GM18511 (cell line): ENCODE measurements at regions not wholly inside any gene's neighbourhood (a gene's known extent, or its start where the extent isn't known, plus 50 kb on each side); places are given as distances from the start of the nearest gene placed in this dataset.
"Not testable (repeated sequence)": the region's sequence is repeated elsewhere in the genome, so short reads cannot be mapped to it uniquely, and the experiment has no call there.

Experiments
- ATAC-seq: cut with Tn5 transposase; IDR thresholded peaks from one replicate; pipeline ENCODE4 v1.9.1; 2021; ENCODE audit warnings: mild to moderate bottlenecking, moderate library complexity; ENCODE audit not compliant: unreplicated experiment

DNA sequence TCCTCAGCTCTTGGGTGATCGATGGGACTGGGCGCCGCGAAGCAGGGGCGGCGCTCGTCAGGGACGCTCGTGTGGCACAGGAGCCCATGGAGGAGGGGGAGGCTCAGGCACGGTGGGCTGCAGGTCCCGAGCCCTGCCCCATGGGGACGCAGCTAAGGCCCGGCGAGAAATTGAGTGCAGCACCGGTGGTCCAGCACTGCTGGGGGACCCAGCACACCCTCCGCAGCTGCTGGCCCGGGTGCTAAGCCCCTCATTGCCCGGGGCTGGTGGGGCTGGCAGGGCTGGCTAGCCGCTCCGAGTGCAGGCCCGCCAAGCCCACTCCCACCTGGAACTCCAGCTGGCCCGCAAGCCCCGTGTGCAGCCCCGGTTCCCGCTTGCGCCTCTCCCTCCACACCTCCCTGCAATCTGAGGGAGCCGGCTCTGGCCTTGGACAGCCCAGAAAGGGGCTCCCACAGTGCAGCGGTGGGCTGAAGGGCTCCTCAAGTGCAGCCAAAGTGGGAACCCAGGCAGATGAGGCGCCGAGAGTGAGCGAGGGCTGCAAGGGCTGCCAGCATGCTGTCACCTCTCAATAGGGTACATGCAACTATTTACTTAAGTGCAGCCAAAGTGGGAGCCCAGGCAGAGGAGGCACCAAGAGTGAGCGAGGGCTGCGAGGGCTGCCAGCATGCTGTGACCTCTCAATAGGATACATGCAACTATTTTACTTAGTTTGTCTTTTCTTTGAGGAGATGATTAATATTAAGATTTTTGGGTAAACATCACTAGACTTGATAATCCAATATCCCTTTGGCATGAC, 619.8 kb upstream of the IGFBP7 start:
- ATAC-seq, result not testable (repeated sequence)

- no peak for ATAC-seq
Measured at GRCh38 chr4:57726154-57726553, 616.0 kb upstream of the IGFBP7 start.

- no peak for ATAC-seq
Measured at GRCh38 chr4:57719456-57719855, 609.3 kb upstream of the IGFBP7 start.

DNA sequence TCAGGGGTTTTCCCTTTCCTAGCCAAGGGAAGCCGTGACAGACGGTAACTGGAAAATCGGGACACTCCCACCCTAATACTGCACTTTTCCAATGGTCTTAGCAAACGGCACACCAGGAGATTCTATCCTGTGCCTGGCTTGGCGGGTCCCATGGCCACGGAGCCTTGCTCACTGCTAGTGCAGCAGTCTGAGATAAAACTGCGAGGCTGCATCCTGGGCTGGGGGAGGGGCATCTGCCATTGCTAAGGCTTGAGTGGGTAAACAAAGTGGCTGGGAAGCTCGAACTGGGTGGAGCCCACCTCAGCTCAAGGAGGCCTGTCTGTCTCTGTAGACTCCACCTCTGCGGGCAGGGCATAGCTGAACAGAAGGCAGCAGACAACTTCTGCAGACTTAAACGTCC, 604.1 kb upstream of the IGFBP7 start:
- not testable (repeated sequence) for ATAC-seq

- ATAC-seq, result no peak
Measured at GRCh38 chr4:57710053-57710452, 599.9 kb upstream of the IGFBP7 start.

DNA sequence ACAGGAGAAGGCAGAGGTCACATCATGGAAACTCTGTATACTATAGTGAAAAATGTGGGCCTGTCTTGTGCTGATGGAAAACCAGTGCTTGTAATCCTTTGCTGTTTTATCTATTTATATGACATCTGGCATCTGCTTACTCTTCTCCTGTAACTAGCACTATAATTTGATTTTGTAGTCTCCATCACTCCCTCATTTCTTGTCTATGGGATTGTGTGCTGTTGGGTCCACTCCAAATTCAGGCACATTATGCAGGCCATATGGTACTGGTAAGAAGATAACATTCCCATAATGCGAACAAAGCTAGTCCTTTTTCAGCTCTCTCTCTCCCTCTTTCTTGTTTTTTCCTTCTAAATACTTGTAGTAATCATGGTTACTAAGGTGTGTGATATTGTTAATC, 581.2 kb upstream of the IGFBP7 start:
- no peak for ATAC-seq

DNA sequence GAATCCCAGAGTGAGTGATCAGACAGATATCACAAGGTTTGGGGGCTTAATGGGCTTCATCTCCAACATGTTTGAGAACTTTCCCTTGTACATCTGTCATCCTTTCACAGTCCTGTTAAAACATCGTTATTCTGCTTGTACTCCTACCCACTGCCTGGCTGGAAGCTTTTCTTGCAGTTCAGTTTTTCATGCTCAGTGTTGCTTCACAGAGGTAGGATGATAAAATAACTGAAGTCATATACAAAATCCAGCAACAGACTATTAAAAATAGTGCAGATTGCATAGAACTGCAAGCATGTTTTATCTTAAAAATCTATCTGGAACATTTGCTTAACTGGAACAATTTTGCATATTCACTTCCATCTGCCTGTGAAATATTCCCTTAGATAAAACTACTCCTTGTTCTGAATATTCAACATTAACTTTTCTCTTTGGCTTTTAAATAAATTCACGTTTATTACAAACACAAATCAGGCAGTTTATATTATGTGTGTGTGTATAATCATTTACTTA, 579.6 kb upstream of the IGFBP7 start:
- no peak for ATAC-seq

GRCh38 chr4:57682275-57682674, 572.1 kb upstream of the IGFBP7 start:
- no peak for ATAC-seq

DNA sequence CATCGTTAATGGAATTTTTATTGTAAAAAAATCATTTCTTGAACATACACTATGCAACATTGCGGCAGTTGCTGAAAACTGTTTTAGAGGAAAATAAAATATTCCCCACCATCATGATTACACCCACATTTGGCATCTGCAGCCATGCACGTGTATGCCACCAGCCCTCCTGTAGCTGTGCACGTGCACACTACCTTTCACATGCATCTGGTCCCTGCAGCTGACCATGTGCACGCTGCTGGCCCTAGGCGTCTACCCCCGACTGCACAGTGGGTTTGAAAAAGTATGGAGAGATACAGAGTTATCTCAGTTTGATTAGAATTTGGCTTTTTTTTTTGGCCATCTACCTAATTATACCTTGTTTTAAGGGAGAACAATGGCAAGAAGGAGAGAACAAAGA, 569.8 kb upstream of the IGFBP7 start:
- ATAC-seq, result no peak

DNA sequence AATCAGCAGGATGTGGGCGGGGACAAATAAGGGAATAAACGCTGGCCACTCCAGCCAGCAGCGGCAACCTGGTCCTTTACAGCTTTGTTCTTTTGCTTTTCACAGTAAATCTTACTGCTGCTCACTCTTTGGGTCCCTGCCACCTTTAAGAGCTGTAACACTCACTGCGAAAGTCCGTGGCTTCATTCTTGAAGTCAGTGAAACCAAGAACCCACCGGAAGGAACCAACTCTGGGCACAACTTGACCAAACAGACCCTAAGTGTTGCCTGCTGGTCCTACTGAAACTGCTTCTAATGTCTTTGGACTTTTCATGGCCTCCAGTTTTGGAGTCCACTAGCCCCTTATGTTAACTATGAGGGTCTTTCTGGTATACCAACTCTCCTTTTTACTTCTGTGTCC, 566.2 kb upstream of the IGFBP7 start:
- no peak for ATAC-seq

DNA sequence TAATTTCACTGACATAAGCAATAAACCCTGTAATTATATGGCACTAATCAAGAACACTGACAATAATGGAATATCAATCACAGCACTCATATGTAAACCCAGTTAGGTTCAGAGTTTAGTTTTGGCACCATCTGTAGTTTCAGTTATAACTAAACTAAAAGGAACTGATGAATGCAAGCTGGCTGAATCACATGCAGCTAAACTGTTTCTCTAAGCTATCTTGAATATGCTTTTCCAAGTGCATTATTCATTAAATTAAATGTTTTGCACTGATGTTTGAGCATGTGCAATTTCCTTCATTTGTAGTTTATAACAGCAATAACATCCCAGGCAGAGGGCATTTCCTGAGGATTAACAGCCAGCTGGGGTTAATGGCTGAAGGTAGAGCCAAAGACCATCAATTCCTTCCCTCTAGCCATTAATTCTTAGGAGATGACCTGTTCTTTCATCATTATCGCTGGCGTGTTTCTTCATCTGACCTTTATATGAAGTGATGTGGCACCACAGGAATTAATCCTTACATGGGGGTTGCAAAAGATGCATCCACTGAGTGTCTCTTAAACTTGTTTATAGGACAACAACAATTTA, 562.8 kb upstream of the IGFBP7 start:
- ATAC-seq, result no peak

DNA sequence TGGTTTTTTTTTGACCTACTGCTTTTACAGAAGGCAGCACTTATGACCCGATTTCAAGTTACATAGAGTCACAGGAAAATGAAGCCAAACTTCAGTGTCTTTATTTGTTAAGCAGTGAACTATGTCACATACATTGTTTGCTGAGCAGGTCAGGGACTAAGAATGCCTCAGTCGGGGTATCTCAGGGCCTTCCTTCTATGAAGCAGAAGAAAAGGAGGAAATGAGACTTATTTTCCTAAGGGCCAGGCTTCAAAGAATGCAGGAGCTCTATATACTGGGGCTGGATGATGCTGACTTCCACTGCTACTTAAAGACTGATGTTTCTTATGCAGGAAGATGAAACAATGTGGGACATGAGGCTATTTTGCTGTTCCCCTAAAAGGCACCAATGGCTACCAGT, 558.4 kb upstream of the IGFBP7 start:
- no peak for ATAC-seq

GRCh38 chr4:57665806-57666205, 555.6 kb upstream of the IGFBP7 start:
- ATAC-seq, result no peak

- ATAC-seq, result no peak
Measured at GRCh38 chr4:57661517-57662090, 551.4 kb upstream of the IGFBP7 start.

DNA sequence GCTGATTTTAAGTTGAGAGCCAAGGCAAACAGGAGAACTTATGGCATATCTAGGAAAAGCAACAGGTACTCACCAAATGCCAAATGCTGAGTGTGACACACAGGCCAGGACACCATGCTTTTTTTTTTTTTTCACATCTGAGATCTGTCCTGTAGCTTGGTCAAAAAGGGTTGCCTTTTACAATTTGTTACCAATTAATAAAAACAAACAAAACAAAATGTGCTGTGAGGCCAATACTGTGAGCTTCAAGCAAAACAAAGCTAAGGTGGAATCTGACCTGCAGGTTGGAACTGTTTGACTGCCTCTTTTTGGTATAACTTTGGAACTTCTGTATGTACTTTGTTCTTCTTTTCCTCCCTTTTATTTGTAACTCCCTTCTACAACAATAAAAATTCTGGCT, 548.5 kb upstream of the IGFBP7 start:
- ATAC-seq, result no peak

DNA sequence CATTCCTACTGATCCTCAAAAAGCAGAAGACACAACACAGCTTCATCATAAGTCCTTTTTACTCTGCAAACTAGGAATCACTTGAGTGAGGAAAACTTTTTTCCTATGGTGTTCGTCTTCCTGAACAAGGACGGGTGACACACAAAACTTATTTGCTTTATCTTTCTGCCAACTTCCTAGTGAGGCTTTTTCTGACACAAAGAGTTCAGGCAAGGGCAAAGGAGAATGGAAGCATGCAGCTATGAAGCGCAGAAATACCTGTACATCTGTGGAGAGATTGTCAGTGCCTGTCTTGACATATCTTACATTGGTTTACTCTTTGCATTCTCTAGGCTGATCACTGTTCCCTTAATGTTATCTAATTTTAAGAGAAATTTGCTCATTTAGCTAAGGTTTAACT, 548.0 kb upstream of the IGFBP7 start:
- ATAC-seq, result no peak

DNA sequence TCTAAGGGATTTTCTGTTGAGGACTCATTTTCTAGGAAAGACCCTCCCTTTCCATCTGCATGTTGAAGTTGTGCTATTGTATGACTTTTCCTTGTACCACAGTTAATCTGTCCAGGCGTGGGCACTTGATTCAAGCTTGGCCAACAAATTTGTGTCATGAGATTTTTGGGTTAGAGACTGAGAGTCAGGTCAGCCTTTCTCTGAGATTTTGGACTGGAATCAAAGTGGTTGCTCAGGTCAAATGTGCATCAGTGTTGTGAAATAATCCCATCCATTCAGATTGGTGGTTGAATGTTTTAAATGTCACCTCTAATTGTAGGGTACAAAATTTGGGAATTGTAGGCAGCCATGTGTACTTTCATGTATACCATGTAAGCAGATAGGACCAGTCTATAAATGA, 545.2 kb upstream of the IGFBP7 start:
- no peak for ATAC-seq

GRCh38 chr4:57652779-57653178, 542.6 kb upstream of the IGFBP7 start:
- ATAC-seq, result no peak

DNA sequence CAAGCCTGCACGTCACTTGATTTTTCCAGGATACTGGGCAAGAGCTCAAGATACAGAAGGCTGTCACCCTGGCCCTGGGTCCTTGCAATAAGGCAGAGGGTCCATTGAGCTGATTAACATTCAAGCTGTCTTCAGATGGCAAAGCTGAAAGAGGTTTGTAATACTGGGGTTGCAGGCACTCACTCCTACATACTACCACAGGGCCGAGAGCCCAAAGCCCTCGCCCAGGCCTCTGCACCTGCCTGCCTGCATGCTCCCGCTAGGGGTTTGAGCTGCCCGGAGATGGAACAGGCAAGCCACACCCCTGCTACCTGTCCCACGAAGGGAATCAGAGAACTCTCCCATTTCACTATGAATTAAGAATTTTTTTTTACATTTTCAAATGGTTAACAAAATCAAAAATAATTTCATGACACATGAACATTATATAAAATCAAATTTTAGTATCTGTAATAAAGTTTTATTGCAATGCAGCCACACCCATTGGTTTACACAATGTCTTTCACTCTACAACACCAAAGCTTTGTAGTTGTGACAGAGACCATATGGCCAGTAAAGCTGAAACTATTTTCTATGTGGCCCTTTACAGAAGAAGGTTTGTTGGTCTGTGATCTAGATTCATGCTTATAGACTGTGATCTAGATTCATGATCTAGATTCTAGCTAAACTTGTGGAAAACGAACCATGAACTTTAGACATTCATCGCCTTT, 530.4 kb upstream of the IGFBP7 start:
- ATAC-seq, result no peak

DNA sequence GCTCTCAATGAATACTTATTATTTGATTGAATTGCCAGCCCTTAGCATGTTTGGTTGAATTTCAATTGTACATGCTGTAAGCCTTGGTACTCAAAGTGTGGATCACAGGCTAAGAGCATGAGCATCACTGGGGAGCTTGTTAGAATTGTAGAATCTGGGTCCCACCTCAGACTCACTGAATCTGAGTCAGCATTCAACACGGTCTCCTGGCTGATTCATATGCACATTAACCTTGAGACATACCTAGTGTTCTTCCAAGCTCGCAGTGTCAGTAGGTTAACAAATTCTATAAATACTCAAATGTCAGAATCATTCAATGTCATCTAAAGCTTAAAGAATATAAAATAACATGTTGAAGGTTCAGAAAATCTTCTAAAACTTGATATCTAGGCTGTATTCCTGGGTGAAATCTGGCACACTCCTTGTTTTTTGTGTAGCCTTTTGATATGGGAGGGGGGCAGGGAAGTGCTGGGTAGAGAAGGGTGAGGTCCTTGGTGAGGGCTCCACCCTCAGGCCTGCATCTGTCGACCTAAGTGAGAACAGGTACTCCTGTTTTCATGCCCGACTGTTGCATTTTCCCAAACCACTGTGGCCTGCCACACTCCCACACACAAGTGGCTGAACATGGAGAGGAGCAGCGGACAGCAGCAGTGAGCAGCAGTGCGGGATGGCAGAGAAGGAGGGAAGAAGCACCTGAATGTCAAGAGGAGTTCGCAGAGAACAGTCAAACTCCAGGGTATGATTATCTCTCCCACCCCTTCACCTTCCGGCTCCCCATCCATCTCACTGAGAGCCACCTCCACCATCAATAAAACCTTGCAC, 529.6 kb upstream of the IGFBP7 start:
- ATAC-seq, result no peak

DNA sequence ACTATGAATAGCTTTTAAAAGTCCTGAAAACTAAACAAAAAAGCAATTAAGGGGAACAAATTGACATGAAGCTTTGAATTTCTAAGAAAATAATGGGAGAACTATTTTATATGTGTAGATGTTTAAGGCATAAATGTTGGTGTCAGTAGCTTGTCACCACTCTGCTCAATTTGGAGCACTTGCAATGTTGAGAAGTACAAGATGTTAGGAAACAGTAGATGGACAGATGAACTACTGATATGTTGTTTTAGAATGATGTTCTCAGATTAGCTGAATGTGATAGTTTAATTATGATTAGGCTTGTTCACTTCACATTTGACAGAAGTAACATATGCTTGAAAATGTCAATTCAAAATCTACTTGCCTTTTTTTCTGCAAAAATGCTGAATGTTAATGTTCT, 525.7 kb upstream of the IGFBP7 start:
- ATAC-seq, result no peak
